Fibroblast of skin of back (primary cell): ENCODE measurements at regions not wholly inside any gene's neighbourhood (a gene's known extent, or its start where the extent isn't known, plus 50 kb on each side); places are given as distances from the start of the nearest gene placed in this dataset.
"Not testable (repeated sequence)": the region's sequence is repeated elsewhere in the genome, so short reads cannot be mapped to it uniquely, and the experiment has no call there.

Experiments used
- DNase-seq: peaks from one replicate; pipeline ENCODE4 v3.0.0-alpha.2; 2013

DNA sequence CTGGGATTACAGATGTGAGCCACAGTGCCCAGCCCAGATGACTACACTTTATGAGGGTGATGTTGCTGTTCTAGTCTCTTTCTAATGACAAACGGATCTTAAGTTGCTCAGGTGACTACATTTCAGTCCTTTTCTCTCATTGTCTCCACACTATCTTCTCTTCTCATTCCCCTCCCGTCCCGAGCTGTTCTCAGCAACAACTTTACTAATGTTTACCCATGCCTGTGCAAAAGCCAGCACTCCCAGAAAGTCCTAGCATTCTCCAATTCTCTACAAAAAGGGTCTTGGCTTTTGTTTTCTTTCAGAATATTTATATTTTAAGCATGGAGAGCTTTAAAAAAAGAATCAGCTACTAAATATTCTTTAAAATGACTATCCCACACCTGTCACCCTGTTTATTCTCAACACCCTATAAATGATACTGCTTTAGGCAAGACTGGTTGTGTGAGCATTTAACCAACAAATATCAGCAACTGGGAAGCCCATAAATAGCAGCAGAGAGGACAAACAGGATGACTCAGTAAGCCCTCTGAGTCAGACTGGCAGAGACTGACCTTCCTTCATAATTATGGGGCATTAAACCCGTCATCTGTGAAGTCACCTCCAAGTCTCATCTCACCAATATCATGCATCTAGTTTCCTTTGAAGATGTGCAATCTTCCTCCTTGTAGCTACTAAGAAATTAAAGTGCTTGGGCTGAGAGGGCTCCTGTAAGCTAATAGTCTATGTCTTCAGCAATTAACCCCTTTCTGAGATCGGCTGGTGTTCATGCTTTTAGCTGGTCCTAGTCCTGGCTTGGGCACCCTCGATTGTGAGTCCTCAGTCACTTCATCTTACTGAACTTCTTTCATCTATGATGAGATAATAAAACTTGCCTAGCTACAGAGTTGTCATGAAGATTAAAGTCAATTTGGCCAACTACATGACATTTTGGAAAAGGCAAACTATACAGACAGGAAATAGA lies 72.6 kb upstream of the KIF2A start:
- DNase-seq, result peak; percentile 36

DNA sequence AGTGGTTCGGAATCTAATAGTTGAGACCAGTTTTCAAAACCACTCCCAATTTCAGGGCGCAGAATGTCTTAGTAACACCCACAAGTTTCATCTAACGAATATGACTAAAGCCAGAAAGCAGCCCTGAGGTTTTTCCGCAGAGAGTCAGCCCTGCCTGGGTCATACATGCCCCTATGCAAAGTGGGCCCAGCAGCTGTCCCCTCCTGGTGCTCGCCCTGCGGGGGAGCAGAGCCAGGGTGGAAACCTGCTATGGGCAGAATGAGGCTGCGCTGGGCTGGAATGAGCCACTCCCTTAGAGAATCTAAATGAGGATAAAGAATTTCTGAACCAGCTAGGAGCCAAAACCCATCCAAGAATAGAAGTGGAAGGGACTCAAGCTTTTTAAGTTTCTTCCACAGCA lies 69.4 kb upstream of the KIF2A start:
- DNase-seq, result not testable (repeated sequence)

DNA sequence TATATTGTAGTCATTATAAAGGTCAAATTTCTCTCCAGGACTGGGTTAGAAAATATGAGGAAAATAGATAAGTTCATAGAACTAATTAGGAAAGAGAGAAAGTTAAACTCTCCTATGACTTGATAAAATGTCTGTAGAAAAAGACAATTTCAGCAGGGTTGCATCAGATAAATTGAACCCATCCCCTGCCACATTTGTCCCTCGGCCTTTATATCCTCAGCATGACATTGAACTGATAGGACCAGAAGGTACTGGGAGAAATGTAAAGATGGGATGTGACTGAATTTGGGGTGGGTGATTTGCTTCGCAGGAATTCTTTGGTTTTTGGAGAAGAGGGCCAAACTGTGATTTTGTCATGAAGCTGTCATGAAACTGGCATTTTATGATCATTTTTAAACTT lies 68.1 kb upstream of the KIF2A start:
- DNase-seq, result not testable (repeated sequence)

DNA sequence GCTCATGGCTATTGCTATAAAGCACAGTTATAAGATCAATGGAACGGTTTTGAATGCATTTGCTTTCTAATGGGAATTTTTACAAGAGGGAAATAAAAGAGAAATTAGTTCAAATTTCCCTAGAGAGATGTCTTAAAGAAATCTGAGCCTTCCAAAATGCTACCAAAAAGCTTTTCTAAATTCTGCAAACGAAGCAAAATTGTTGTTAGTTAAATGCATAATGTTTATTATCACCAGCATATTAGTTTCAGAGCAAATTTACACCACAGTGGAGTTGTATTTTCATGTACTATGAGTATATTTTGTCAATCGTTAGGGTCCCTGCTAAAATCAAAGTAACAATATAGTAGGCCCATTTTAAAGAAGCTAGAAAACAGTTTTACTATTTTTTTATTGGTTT lies 67.4 kb upstream of the KIF2A start:
- DNase-seq, result not testable (repeated sequence)

DNA sequence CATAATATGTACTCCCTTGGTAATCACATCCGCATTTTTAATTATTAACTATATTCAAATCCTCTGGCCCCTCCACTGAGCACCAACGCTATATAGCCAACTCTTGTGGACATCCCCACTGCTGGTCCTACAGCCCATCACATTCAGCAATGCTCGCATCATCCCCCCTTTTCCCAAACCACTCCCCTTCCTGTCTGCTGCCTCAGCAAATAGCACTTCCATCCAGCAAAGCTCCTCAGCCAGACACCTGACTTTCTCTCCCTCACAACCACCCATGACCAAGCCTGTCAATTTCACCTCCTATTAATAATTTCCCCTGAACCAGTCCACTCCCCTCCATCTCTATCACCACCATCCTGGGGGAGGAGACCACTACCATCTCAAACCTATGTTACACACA lies 65.5 kb upstream of the KIF2A start:
- not testable (repeated sequence) for DNase-seq

DNA sequence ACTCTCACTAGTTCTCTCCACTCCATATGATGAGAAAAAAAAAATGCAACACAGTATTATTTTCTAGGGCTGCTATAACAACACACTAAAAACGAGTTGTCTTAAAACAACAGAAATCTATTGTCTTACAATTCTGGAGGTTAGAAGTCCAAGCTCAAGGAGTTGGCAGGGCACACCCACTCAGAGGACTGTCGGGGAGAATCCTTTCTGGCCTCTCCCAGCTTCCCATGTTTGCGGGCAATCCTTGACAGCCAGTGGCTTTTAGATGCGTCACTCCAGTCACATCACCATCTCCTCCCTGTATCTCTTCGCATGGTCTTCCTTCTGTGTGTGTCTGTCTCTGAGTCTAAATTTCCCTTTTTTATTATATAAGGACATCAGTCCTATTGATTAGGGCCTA lies 64.0 kb upstream of the KIF2A start:
- DNase-seq, result not testable (repeated sequence)

DNA sequence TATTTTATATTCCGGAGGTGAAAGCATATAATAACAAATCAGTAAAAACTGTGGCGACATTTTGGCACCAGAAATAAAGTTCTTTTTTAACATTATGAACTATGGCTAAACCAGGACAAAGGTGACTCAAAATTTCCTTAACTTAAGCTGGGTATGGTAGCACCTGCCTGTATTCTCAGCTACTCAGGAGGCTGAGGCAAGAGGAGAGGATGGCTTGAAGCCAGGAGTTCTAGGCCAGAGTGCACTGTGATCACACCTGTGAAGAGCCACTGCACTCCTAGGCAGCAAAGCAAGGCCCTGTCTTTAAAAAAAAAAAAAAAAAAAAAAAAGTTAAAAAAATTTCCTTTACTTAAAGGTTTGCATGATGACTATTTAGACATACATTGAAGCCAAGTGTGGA lies 63.0 kb upstream of the KIF2A start:
- DNase-seq, result not testable (repeated sequence)

DNA sequence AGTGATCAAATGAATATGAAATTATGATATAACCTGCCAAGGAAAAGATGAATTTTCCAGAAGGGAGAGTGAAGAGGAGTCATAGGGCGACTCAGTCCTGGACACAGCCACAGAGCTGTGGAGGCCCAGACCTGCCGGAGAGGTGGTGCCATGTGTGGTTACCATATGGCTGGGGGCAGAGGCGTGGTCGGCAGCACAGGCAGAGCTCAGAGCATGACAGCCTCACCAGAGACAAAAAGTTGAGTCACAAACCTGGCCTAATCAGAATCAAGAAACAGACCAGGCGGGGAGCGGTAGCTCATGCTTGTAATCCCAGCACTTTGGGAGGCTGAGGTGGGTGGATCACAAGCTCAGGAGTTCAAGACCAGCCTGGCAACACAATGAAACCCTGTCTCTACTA lies 57.8 kb upstream of the KIF2A start:
- not testable (repeated sequence) for DNase-seq

DNA sequence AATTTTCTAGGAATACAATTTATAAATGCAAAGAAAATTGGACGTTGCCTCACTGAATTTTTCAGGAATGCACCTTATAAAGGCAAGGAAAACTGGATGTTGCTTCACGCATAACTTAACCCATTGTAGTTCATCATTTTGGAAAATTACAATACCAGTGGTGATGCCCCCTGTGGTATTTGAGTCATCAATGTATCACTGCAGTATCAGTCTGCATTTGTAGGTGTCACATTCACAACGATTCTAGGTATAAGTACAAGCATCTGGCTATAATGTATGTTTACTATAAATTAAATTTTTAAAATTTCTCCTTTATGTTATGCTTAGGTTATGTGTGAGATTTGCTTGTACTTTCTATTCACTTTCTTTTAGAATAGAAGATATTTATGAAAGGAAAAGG lies 55.9 kb upstream of the KIF2A start:
- DNase-seq, result not testable (repeated sequence)

DNA sequence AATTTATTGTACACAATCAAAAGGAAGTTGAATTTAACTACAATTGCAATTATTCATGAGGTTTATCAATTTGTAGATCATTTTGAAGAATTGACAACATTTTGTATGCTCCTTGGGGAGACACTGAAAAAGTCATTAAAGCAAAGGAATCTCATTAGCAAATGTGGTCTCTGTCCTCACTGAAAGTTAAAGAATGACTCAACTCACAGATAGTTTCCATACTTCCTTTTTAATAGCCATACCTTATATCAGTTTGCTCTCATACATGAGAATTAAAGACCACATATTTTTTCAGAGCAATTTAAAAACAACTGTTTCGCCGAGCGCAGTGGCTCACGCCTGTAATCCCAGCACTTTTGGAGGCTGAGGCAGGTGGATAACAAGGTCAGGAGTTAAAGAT lies 55.1 kb upstream of the KIF2A start:
- not testable (repeated sequence) for DNase-seq

DNA sequence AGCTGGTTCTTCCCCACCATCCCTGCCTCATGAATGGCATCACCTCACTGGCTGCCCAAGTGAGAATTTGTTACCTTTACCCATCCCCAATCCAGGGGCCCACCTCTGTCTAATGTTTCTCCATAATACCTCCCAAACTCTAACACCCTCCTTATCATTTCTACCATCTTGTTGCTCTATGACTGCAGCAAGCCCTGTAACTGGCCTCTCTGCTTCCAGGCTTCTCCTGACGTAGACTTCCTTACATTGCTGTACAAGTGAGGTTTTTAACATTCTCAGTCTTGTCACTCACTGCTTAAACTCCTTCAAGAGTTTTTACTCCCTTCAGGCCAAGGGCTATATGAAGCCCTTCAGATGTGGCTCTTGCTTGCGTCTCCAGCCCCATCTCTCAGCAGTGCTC lies 53.5 kb upstream of the KIF2A start:
- not testable (repeated sequence) for DNase-seq

DNA sequence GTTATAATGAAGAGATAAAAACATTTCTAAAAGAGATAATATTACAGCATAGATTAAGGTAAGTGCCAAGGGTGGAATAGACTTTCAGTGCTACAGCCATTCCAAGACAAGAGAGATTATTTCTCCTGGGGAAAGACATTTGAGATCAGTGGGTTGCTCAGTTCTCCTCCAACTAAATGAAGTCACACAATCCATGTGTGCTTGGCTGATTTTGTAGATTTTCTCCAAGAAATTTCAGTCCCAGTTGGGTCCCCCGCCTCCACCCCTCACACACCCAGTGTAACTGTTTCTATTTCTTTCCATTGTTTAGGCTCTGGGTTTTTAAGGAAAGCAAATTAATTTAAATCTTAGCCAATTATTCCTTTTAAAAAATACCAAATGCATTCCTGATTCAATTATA lies 50.5 kb upstream of the KIF2A start:
- DNase-seq, result not testable (repeated sequence)

DNA sequence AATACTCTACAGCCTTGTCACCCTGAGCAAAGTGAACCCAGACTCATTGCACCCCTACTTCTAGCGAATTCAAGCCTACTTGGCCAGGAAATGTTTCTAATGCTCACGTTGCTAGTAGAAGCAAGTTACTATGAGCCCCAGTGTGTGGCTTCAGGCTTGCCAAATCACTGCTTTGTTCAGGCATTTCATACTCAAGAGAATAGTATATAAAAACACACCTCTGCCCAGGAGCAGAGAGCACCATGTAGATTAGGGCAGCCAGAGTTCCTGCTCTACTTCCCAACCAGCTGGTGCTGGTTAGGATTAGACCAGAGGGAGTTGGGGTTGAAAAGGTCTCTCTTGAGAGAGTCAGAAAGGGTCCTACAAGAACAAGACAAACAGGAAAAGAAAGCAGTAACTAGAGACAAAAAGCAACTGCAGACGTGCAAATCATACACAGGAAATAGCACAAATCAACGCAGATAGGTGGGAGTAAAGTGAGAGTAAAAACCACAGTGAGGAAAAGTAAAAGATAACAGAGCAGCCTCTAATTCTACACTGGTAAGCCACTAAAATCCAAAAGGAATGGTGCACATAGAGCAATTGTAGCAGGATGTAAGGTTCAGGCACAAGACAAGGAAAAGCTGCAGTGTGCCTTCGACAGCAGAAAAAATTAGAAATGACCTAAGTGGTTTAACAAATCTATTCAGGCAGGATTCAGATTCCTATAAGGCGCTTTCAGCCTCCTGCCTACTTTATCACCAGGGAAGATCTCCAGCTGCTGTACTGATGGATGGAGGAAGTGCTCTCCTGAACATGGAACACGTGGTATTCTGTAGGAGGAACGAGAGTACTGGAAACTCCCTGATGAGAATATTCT lies 49.6 kb upstream of the KIF2A start:
- DNase-seq, result no peak
